ENCODE measurements at regions not wholly inside any gene's neighbourhood (a gene's known extent, or its start where the extent isn't known, plus 50 kb on each side); places are given as distances from the start of the nearest gene placed in this dataset.

- intact Hi-C loops (cut with DNase I), result no loop called here
- ATAC-seq (no peak), DNase-seq (ENCODE audit: low spot score) (no peak)
These were observed 66.5 kb downstream of the RNF6 start for GRCh38 chr13:26155568-26155967.

GRCh38 chr13:26133851-26134250, 82.0 kb upstream of the SHISA2 start:
- no peak for DNase-seq (ENCODE audit: low spot score)
- peak; percentile 48 for ATAC-seq
- intact Hi-C loops (cut with DNase I), result no loop called here

- ATAC-seq (no peak), DNase-seq (ENCODE audit: low spot score) (no peak)
- intact Hi-C loops (cut with DNase I), result no loop called here
These were observed 81.5 kb upstream of the SHISA2 start for GRCh38 chr13:26133286-26133685.

GRCh38 chr13:26132756-26133155, 80.9 kb upstream of the SHISA2 start:
- peak; percentile 55 for ATAC-seq
- intact Hi-C loops (cut with DNase I), result no loop called here
- DNase-seq (ENCODE audit: low spot score), result no peak

- intact Hi-C loops (cut with DNase I), result no loop called here
- ATAC-seq, result no peak
- no peak for DNase-seq (ENCODE audit: low spot score)
These were observed 76.9 kb upstream of the SHISA2 start for GRCh38 chr13:26128676-26129075.

- ATAC-seq (no peak), DNase-seq (ENCODE audit: low spot score) (no peak)
- intact Hi-C loops (cut with DNase I), result no loop called here
These were observed 65.8 kb upstream of the SHISA2 start for GRCh38 chr13:26117620-26118019.

GRCh38 chr13:26112843-26113242, 61.0 kb upstream of the SHISA2 start:
- intact Hi-C loops (cut with DNase I), result no loop called here
- DNase-seq (ENCODE audit: low spot score) (no peak), ATAC-seq (no peak)

- DNase-seq (ENCODE audit: low spot score), result no peak
- ATAC-seq, result no peak
- intact Hi-C loops (cut with DNase I), result no loop called here
These were observed 60.0 kb upstream of the SHISA2 start for GRCh38 chr13:26111797-26112196.
